HEK293 (cell line): ENCODE measurements at regions not wholly inside any gene's neighbourhood (a gene's known extent, or its start where the extent isn't known, plus 50 kb on each side); places are given as distances from the start of the nearest gene placed in this dataset.

Experiments used
- CTCF ChIA-PET: fragments of 350-600 bp; formaldehyde crosslinking; extraction: SDS; loops from one replicate; lab custom pipeline; 2021; ENCODE audit warnings: antibody characterized with exemption; lab: Yijun Ruan, JAX
- POLR2A ChIA-PET: fragments of 300-600 bp; formaldehyde crosslinking; extraction: SDS; loops from one replicate; lab custom pipeline; 2020; ENCODE audit warnings: antibody characterized with exemption, inconsistent platforms; lab: Yijun Ruan, JAX
- H3K27ac ChIP-seq: fragments of 200-500 bp; sonication (Bioruptor generic); 2 replicates; pipeline ENCODE4 v1.5.1; 2014; ENCODE audit warnings: low read depth, low read length, control low read depth, inconsistent platforms; ENCODE audit errors: extremely low read depth
- H3K36me3 ChIP-seq, 2 experiments: fragments of 200-500 bp in 1 of 2; sonication (Bioruptor generic) in 1 of 2; 1 replicate in 1 of 2; 2 replicates in 1 of 2; pipeline ENCODE4 v1.5.1; 2014 to 2017; ENCODE audit warnings: inconsistent platforms in 2 of 2, low read length in 2 of 2; ENCODE audit not compliant: control insufficient read depth in 2 of 2, insufficient read depth in 1 of 2
- H3K4me1 ChIP-seq: fragments of 200-500 bp; sonication (Bioruptor generic); 2 replicates; pipeline ENCODE4 v1.5.1; 2014; ENCODE audit warnings: mild to moderate bottlenecking, low read length, inconsistent platforms; ENCODE audit not compliant: control insufficient read depth, insufficient read depth
- H3K4me3 ChIP-seq: 2 replicates; pipeline ENCODE4 v1.5.1; 2011; ENCODE audit warnings: low read depth, mild to moderate bottlenecking, control low read depth, low read length, moderate library complexity
- H3K9me3 ChIP-seq: fragments of 200-500 bp; sonication (Bioruptor generic); 2 replicates; pipeline ENCODE4 v1.5.1; 2014; ENCODE audit warnings: low read depth, low read length, inconsistent platforms; ENCODE audit not compliant: control insufficient read depth, insufficient read depth
- GLIS2 ChIP-seq: fragments of 450-650 bp; formaldehyde crosslinking; IDR thresholded peaks from 2 replicates; pipeline ENCODE4 v1.5.1; 2016; ENCODE audit warnings: missing biosample characterization, missing genetic modification characterization
- KLF17 ChIP-seq: fragments of 450-650 bp; formaldehyde crosslinking; IDR thresholded peaks from 2 replicates; pipeline ENCODE4 v1.5.1; 2016; ENCODE audit warnings: missing biosample characterization, missing genetic modification characterization
- SCRT2 ChIP-seq: fragments of 450-650 bp; formaldehyde crosslinking; IDR thresholded peaks from 2 replicates; pipeline ENCODE4 v1.5.1; 2016; ENCODE audit warnings: missing biosample characterization, missing genetic modification characterization
- ZBTB44 ChIP-seq: fragments of 450-650 bp; IDR thresholded peaks from 2 replicates; pipeline ENCODE4 v1.5.1; 2018; ENCODE audit warnings: missing biosample characterization, mild to moderate bottlenecking, missing genetic modification characterization
- ZNF175 ChIP-seq: fragments of 450-650 bp; formaldehyde crosslinking; IDR thresholded peaks from 2 replicates; pipeline ENCODE4 v1.5.1; 2016; ENCODE audit warnings: missing biosample characterization, missing genetic modification characterization
- ZNF2 ChIP-seq: fragments of 450-650 bp; formaldehyde crosslinking; IDR thresholded peaks from 2 replicates; pipeline ENCODE4 v1.5.1; 2016; ENCODE audit warnings: missing biosample characterization, missing genetic modification characterization
- ZNF404 ChIP-seq: fragments of 450-650 bp; formaldehyde crosslinking; IDR thresholded peaks from 2 replicates; pipeline ENCODE4 v1.5.1; 2017; ENCODE audit warnings: missing biosample characterization, missing genetic modification characterization
- ZNF48 ChIP-seq: fragments of 450-650 bp; formaldehyde crosslinking; IDR thresholded peaks from 2 replicates; pipeline ENCODE4 v1.5.1; 2016; ENCODE audit warnings: missing biosample characterization, missing genetic modification characterization
- ZNF488 ChIP-seq: fragments of 450-650 bp; formaldehyde crosslinking; IDR thresholded peaks from 2 replicates; pipeline ENCODE4 v1.5.1; 2016; ENCODE audit warnings: missing biosample characterization, missing genetic modification characterization
- ZNF518A ChIP-seq: fragments of 450-650 bp; formaldehyde crosslinking; conservative IDR thresholded peaks from 2 replicates; pipeline ENCODE4 v1.5.1; 2016; ENCODE audit warnings: low read depth, missing biosample characterization, missing genetic modification characterization
- ZNF548 ChIP-seq: fragments of 450-650 bp; formaldehyde crosslinking; IDR thresholded peaks from 2 replicates; pipeline ENCODE4 v1.5.1; 2016; ENCODE audit warnings: missing biosample characterization, missing genetic modification characterization
- ZNF555 ChIP-seq: fragments of 450-650 bp; formaldehyde crosslinking; conservative IDR thresholded peaks from 2 replicates; pipeline ENCODE4 v1.5.1; 2017; ENCODE audit warnings: missing biosample characterization, mild to moderate bottlenecking, missing genetic modification characterization, inconsistent platforms
- ZNF660 ChIP-seq: fragments of 450-650 bp; IDR thresholded peaks from 2 replicates; pipeline ENCODE4 v1.5.1; 2018; ENCODE audit warnings: missing biosample characterization, mild to moderate bottlenecking, missing genetic modification characterization
- ZNF701 ChIP-seq: fragments of 450-650 bp; formaldehyde crosslinking; IDR thresholded peaks from 2 replicates; pipeline ENCODE4 v1.5.1; 2016; ENCODE audit warnings: missing biosample characterization, missing genetic modification characterization
- ZNF785 ChIP-seq: fragments of 450-650 bp; formaldehyde crosslinking; IDR thresholded peaks from 2 replicates; pipeline ENCODE4 v1.5.1; 2016; ENCODE audit warnings: missing biosample characterization, missing genetic modification characterization
- ZNF791 ChIP-seq: fragments of 450-650 bp; formaldehyde crosslinking; IDR thresholded peaks from 2 replicates; pipeline ENCODE4 v1.5.1; 2016; ENCODE audit warnings: missing biosample characterization, missing genetic modification characterization
- ZNF837 ChIP-seq: fragments of 450-650 bp; formaldehyde crosslinking; IDR thresholded peaks from 2 replicates; pipeline ENCODE4 v1.5.1; 2016; ENCODE audit warnings: missing biosample characterization, missing genetic modification characterization
- ZSCAN4 ChIP-seq: fragments of 450-650 bp; formaldehyde crosslinking; IDR thresholded peaks from 2 replicates; pipeline ENCODE4 v1.5.1; 2017; ENCODE audit warnings: missing biosample characterization, missing genetic modification characterization
- ZSCAN5A ChIP-seq: fragments of 450-650 bp; formaldehyde crosslinking; IDR thresholded peaks from 2 replicates; pipeline ENCODE4 v1.5.1; 2016; ENCODE audit warnings: missing biosample characterization, missing genetic modification characterization

- TF ChIP-seq KLF17 (tag by site-specific recombination), result no peak
- TF ChIP-seq, all 188 proteins: peak for 0
These were observed 112.8 kb upstream of the PPP2R2D start (continued) for GRCh38 chr10:131787961-131788360.

GRCh38 chr10:131788386-131788785 is 112.4 kb upstream of the PPP2R2D start:
- H3K4me3 ChIP-seq, result no peak overlapping the region
- H3K27ac ChIP-seq, result no peak overlapping the region
- POLR2A ChIA-PET, result no interaction called here
- H3K4me1 ChIP-seq, result no peaks in the 10 kb centered on the region
- CTCF ChIA-PET, result interaction anchor here (0.6 to 1.6 kb wide), 2 partner anchors 11 to 1180 kb away, joined by 3 read pairs; no protein-coding TSS in a partner anchor
- TF ChIP-seq ZSCAN4 (tag by site-specific recombination), result no peak
- TF ChIP-seq ZNF701, result no peak
- no peak for TF ChIP-seq SCRT2 (tag by site-specific recombination)
- no peak for TF ChIP-seq ZNF555 (tag by site-specific recombination)
- TF ChIP-seq ZBTB44 (tag by site-specific recombination), result no peak
- no peak for TF ChIP-seq ZNF175 (tag by site-specific recombination)
- no peak for TF ChIP-seq ZNF518A (tag by site-specific recombination)
- TF ChIP-seq ZNF488 (tag by site-specific recombination), result no peak
- no peak for TF ChIP-seq ZNF791
- no peak for TF ChIP-seq ZNF660
- TF ChIP-seq ZNF548 (tag by site-specific recombination), result no peak
- no peak for TF ChIP-seq ZNF2 (tag by site-specific recombination)
- no peak for TF ChIP-seq GLIS2 (tag by site-specific recombination)
- TF ChIP-seq ZSCAN5A, result no peak
- TF ChIP-seq ZNF785 (tag by site-specific recombination), result no peak
- TF ChIP-seq ZNF48 (tag by site-specific recombination), result no peak
- no peak for TF ChIP-seq ZNF404 (tag by site-specific recombination)
- no peak for TF ChIP-seq ZNF837 (tag by site-specific recombination)
- TF ChIP-seq, all 188 proteins: peak for 0
- Histone ChIP-seq H3K9me3 (no peaks in the 10 kb centered on the region), H3K36me3 (no peaks in the 10 kb centered on the region)
